Activated B cell treated with CpG ODN at 0.5 μM for 24 hours (primary cell): ENCODE measurements at regions not wholly inside any gene's neighbourhood (a gene's known extent, or its start where the extent isn't known, plus 50 kb on each side); places are given as distances from the start of the nearest gene placed in this dataset.

Experiments
- ATAC-seq: fragments of 200-7000 bp; cut with Tn5 transposase; one replicate; pipeline ENCODE4 v1.10.0; 2021; ENCODE audit warnings: low read depth, mild to moderate bottlenecking, moderate library complexity
- CTCF ChIA-PET: fragments of 350-600 bp; sonication (Branson Sonifier 250); formaldehyde crosslinking; loops from one replicate; lab custom pipeline; 2021; ENCODE audit warnings: antibody characterized with exemption; lab: Charles Lee
- POLR2A ChIA-PET: fragments of 350-600 bp; sonication (Branson Sonifier 250); formaldehyde crosslinking; loops from one replicate; lab custom pipeline; 2021; ENCODE audit warnings: antibody characterized with exemption; lab: Charles Lee
- DNase-seq: peaks from one replicate; pipeline ENCODE4 v3.0.0; 2022
- H3K27ac Mint-ChIP-seq: one replicate; pipeline ENCODE4 v1.8.0; 2020; ENCODE audit warnings: mixed read lengths
- H3K27me3 Mint-ChIP-seq: one replicate; pipeline ENCODE4 v1.8.0; 2021; ENCODE audit warnings: mixed read lengths
- H3K36me3 Mint-ChIP-seq: one replicate; pipeline ENCODE4 v1.8.0; 2021; ENCODE audit warnings: low read depth, mixed read lengths
- H3K4me1 Mint-ChIP-seq: one replicate; pipeline ENCODE4 v1.8.0; 2021; ENCODE audit warnings: mixed read lengths
- H3K4me3 Mint-ChIP-seq: one replicate; pipeline ENCODE4 v1.8.0; 2020; ENCODE audit warnings: mild to moderate bottlenecking, mixed read lengths
- H3K9me3 Mint-ChIP-seq: one replicate; pipeline ENCODE4 v1.8.0; 2020; ENCODE audit warnings: mixed read lengths
- CTCF ChIP-seq: fragments of 200-600 bp; IDR thresholded peaks from one replicate; pipeline ENCODE4 v1.8.0; 2022; ENCODE audit warnings: antibody characterized with exemption, mild to moderate bottlenecking
- intact Hi-C: fragments of 100-400 bp; cut with micrococcal nuclease; formaldehyde crosslinking; loops from one replicate; pipeline ENCODE4 v1.15.1; 2024

DNA sequence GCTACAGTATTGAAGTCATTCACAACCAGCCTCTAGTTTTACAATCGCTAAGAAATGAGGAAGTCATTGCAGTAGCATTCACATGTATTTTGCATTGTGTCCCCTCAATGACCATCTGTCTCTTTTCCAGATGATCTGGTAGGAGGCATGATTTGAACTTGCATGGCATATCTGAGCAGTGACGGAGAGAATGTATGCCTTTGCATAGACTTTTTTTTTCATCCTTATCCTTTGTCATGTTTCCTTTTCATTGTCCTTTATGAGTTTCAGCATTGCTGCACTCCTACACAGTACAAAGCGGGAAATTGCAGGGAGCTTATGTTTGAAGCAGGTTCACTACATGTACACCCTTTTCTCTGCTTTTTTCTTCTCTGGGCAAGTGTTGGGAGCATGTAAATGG lies 516.4 kb upstream of the GRIA3 start:
- Mint-ChIP-seq H3K9me3 (peaks cover 2% of the 10 kb centered on the region), H3K27ac (no peak overlapping the region), H3K36me3 (no peaks in the 10 kb centered on the region), H3K27me3 (no peaks in the 10 kb centered on the region), H3K4me3 (no peak overlapping the region), H3K4me1 (no peaks in the 10 kb centered on the region)
- no peak for ATAC-seq
- TF ChIP-seq CTCF = no peak
- DNase-seq = no peak
- POLR2A ChIA-PET = no interaction called here
- CTCF ChIA-PET = no interaction called here
- intact Hi-C loops = no loop called here

GRCh38 chrX:122703762-122704161 lies 480.3 kb upstream of the GRIA3 start:
- Mint-ChIP-seq H3K4me1 (no peaks in the 10 kb centered on the region), H3K9me3 (peaks cover 5% of the 10 kb centered on the region), H3K4me3 (no peak overlapping the region), H3K27ac (no peak overlapping the region), H3K27me3 (no peaks in the 10 kb centered on the region), H3K36me3 (no peaks in the 10 kb centered on the region)
- TF ChIP-seq CTCF = no peak
- ChIA-PET CTCF (no interaction called here), POLR2A (no interaction called here)
- DNase-seq = no peak
- ATAC-seq = no peak
- intact Hi-C loops = no loop called here

- ATAC-seq = no peak
- TF ChIP-seq CTCF = no peak
- ChIA-PET POLR2A (no interaction called here), CTCF (no interaction called here)
- no peak for DNase-seq
- Mint-ChIP-seq H3K27me3 (no peaks in the 10 kb centered on the region), H3K36me3 (no peaks in the 10 kb centered on the region), H3K27ac (no peak overlapping the region), H3K4me1 (no peaks in the 10 kb centered on the region), H3K9me3 (no peaks in the 10 kb centered on the region), H3K4me3 (no peak overlapping the region)
- intact Hi-C loops = no loop called here
Observed at GRCh38 chrX:122739770-122740169, 444.3 kb upstream of the GRIA3 start.

DNA sequence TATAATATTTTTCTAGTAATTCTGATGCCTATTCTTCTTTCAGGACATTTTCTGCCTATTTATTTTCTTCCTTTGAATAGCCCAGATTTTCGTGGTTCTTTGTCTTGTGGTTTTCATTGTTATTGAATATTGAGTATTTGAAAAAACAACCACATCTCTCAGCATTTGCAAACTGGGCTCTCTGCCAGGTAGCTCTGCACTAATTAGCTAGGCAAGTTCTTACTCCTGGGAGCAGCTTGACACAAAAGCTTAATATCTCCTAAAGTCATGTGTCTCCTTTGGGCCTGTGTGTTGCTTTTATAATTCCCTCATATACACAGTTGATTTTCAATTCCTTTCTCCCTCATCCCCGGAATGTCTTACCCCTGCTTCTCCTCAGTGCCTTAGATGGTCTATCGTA lies 413.5 kb upstream of the GRIA3 start:
- POLR2A ChIA-PET = no interaction called here
- ATAC-seq = no peak
- intact Hi-C loops = no loop called here

GRCh38 chrX:122771933-122772332 lies 412.1 kb upstream of the GRIA3 start:
- no peak overlapping the region for H3K4me3 Mint-ChIP-seq
- ChIA-PET POLR2A (no interaction called here), CTCF (no interaction called here)
- no peaks in the 10 kb centered on the region for H3K4me1 Mint-ChIP-seq
- no peaks in the 10 kb centered on the region for H3K27me3 Mint-ChIP-seq
- TF ChIP-seq CTCF = no peak
- DNase-seq (no peak), ATAC-seq (no peak)
- intact Hi-C loops = no loop called here
- no peak overlapping the region for H3K27ac Mint-ChIP-seq
- H3K36me3 Mint-ChIP-seq = no peaks in the 10 kb centered on the region
- H3K9me3 Mint-ChIP-seq = peaks cover 2% of the 10 kb centered on the region

More for the DNA sequence above, 413.5 kb upstream of the GRIA3 start:
- DNase-seq = no peak
- H3K9me3 Mint-ChIP-seq = peaks cover 7% of the 10 kb centered on the region
- H3K27ac Mint-ChIP-seq = no peak overlapping the region
- CTCF ChIA-PET = no interaction called here
- no peaks in the 10 kb centered on the region for H3K36me3 Mint-ChIP-seq
- no peak for TF ChIP-seq CTCF
- H3K27me3 Mint-ChIP-seq = no peaks in the 10 kb centered on the region
- no peak overlapping the region for H3K4me3 Mint-ChIP-seq
- H3K4me1 Mint-ChIP-seq = no peaks in the 10 kb centered on the region
